Neural cell (in vitro differentiated cells): ENCODE measurements at regions not wholly inside any gene's neighbourhood (a gene's known extent, or its start where the extent isn't known, plus 50 kb on each side); places are given as distances from the start of the nearest gene placed in this dataset.

Source experiments
- H2AFZ ChIP-seq: fragments of 200-600, 300-800 bp; sonication (generic), shearing (Covaris generic); 2 replicates; pipeline ENCODE4 v1.6.0; 2014; ENCODE audit warnings: low read depth, mild to moderate bottlenecking, antibody characterized with exemption, low read length, moderate library complexity
- H3F3A ChIP-seq: fragments of 200-600 bp; shearing (Covaris generic); 2 replicates; pipeline ENCODE4 v1.6.1; 2016; ENCODE audit warnings: mild to moderate bottlenecking, moderate library complexity, mixed read lengths, antibody characterized with exemption, low read length; ENCODE audit not compliant: insufficient read depth, poor library complexity, severe bottlenecking
- H3K27ac ChIP-seq: fragments of 200-600, 300-800 bp; sonication (generic), shearing (Covaris generic); 2 replicates; pipeline ENCODE4 v1.5.1; 2014; ENCODE audit warnings: mild to moderate bottlenecking, low read length, moderate library complexity
- H3K27me3 ChIP-seq: fragments of 300-800, 200-600 bp; sonication (generic), shearing (Covaris generic); 2 replicates; pipeline ENCODE4 v1.6.0; 2014; ENCODE audit warnings: mild to moderate bottlenecking, low read depth, low read length, moderate library complexity; ENCODE audit not compliant: insufficient read depth
- H3K36me3 ChIP-seq: fragments of 300-800, 200-600 bp; sonication (generic), shearing (Covaris generic); 2 replicates; pipeline ENCODE4 v1.5.1; 2014; ENCODE audit warnings: mild to moderate bottlenecking, antibody characterized with exemption, low read length, moderate library complexity; ENCODE audit not compliant: insufficient read depth
- H3K4me2 ChIP-seq: fragments of 300-800, 200-600 bp; sonication (generic), shearing (Covaris generic); 2 replicates; pipeline ENCODE4 v1.6.0; 2014; ENCODE audit warnings: mild to moderate bottlenecking, low read length
- H3K4me3 ChIP-seq: fragments of 300-800, 200-600 bp; sonication (generic), shearing (Covaris generic); 2 replicates; pipeline ENCODE4 v1.5.1; 2014; ENCODE audit warnings: mild to moderate bottlenecking, low read length, moderate library complexity
- H3K79me2 ChIP-seq: fragments of 200-600 bp; shearing (Covaris generic); replicated peaks from 2 replicates; pipeline ENCODE4 v1.6.0; 2014; ENCODE audit warnings: mild to moderate bottlenecking, low read length, moderate library complexity; ENCODE audit not compliant: insufficient read depth
- H3K9ac ChIP-seq: fragments of 300-800, 200-600 bp; sonication (generic), shearing (Covaris generic); 2 replicates; pipeline ENCODE4 v1.6.1; 2016; ENCODE audit warnings: mild to moderate bottlenecking, low read length, mixed read lengths
- H3K9me2 ChIP-seq: fragments of 200-600 bp; shearing (Covaris generic); 2 replicates; pipeline ENCODE4 v1.6.1; 2016; ENCODE audit warnings: mild to moderate bottlenecking, low read length, mixed read lengths; ENCODE audit not compliant: insufficient read depth
- H3K9me3 ChIP-seq: fragments of 200-600, 300-800 bp; sonication (generic), shearing (Covaris generic); 2 replicates; pipeline ENCODE4 v1.6.1; 2016; ENCODE audit warnings: mild to moderate bottlenecking, mixed run types, low read length, moderate library complexity, mixed read lengths
- H4K20me1 ChIP-seq: fragments of 200-600 bp; shearing (Covaris generic); 2 replicates; pipeline ENCODE4 v1.6.1; 2016; ENCODE audit warnings: mild to moderate bottlenecking, mixed run types; ENCODE audit not compliant: insufficient read depth
- CTCF ChIP-seq: fragments of 450-650 bp; IDR thresholded peaks from 2 replicates; pipeline ENCODE4 v1.5.1; 2014; ENCODE audit warnings: antibody characterized with exemption, mild to moderate bottlenecking, moderate library complexity; ENCODE audit not compliant: poor library complexity, severe bottlenecking
- EP300 ChIP-seq: fragments of 450-650 bp; conservative IDR thresholded peaks from 2 replicates; pipeline ENCODE4 v1.6.1; 2014; ENCODE audit warnings: antibody characterized with exemption, mild to moderate bottlenecking, moderate library complexity; ENCODE audit not compliant: poor library complexity, severe bottlenecking
- EZH2 ChIP-seq: fragments of 200-600, 300-800 bp; shearing (Covaris generic), sonication (generic); IDR thresholded peaks from 2 replicates; pipeline ENCODE4 v1.6.1; 2014; ENCODE audit warnings: antibody characterized with exemption, low read length, borderline replicate concordance, mild to moderate bottlenecking; ENCODE audit not compliant: insufficient read depth, poor library complexity, severe bottlenecking
- MXI1 ChIP-seq: fragments of 450-650 bp; conservative IDR thresholded peaks from 2 replicates; pipeline ENCODE4 v1.6.1; 2014; ENCODE audit warnings: antibody characterized with exemption, mild to moderate bottlenecking; ENCODE audit not compliant: poor library complexity, severe bottlenecking
- POLR2AphosphoS5 ChIP-seq: IDR thresholded peaks from 2 replicates; pipeline ENCODE4 v1.6.1; 2012
- RAD21 ChIP-seq: fragments of 450-650 bp; conservative IDR thresholded peaks from 2 replicates; pipeline ENCODE4 v1.6.1; 2014; ENCODE audit warnings: antibody characterized with exemption, mild to moderate bottlenecking, moderate library complexity
- REST ChIP-seq: IDR thresholded peaks from 2 replicates; pipeline ENCODE4 v1.6.1; 2012; ENCODE audit warnings: borderline replicate concordance
- SMC3 ChIP-seq: fragments of 450-650 bp; conservative IDR thresholded peaks from 2 replicates; pipeline ENCODE4 v1.6.1; 2014; ENCODE audit warnings: antibody characterized with exemption, mild to moderate bottlenecking, moderate library complexity; ENCODE audit not compliant: poor library complexity
- TAF1 ChIP-seq: IDR thresholded peaks from 2 replicates; pipeline ENCODE4 v1.6.1; 2012; ENCODE audit warnings: low read depth

GRCh38 chr20:54759589-54759988 is 284.2 kb downstream of the DOK5 start:
- Histone ChIP-seq H3K27ac (no peak overlapping the region), H3K9ac (no peak overlapping the region), H4K20me1 (no peaks in the 10 kb centered on the region), H3K9me2 (no peaks in the 10 kb centered on the region), H3K36me3 (no peaks in the 10 kb centered on the region), H3K4me3 (no peak overlapping the region), H3F3A (no peaks in the 10 kb centered on the region), H3K79me2 (no peaks in the 10 kb centered on the region), H2AFZ (no peak overlapping the region), H3K4me2 (no peak overlapping the region), H3K27me3 (no peaks in the 10 kb centered on the region), H3K9me3 (no peaks in the 10 kb centered on the region)
- TF ChIP-seq POLR2AphosphoS5, result no peak
- no peak for TF ChIP-seq MXI1
- no peak for TF ChIP-seq REST
- no peak for TF ChIP-seq RAD21
- no peak for TF ChIP-seq EP300
- no peak for TF ChIP-seq SMC3
- no peak for TF ChIP-seq CTCF
- no peak for TF ChIP-seq TAF1
- no peak for TF ChIP-seq EZH2

- H3K9ac ChIP-seq, result no peak overlapping the region
- no peak overlapping the region for H2AFZ ChIP-seq
- no peaks in the 10 kb centered on the region for H4K20me1 ChIP-seq
- H3K79me2 ChIP-seq, result no peaks in the 10 kb centered on the region
- TF ChIP-seq MXI1, result no peak
- TF ChIP-seq REST, result no peak
- TF ChIP-seq RAD21, result no peak
- TF ChIP-seq SMC3, result no peak
- no peak for TF ChIP-seq CTCF
- no peak for TF ChIP-seq EP300
- TF ChIP-seq EZH2, result no peak
- TF ChIP-seq POLR2AphosphoS5, result no peak
- TF ChIP-seq TAF1, result no peak
- no peaks in the 10 kb centered on the region for H3K36me3 ChIP-seq
- H3K9me2 ChIP-seq, result no peaks in the 10 kb centered on the region
- H3K9me3 ChIP-seq, result no peaks in the 10 kb centered on the region
- H3K27ac ChIP-seq, result no peak overlapping the region
- no peaks in the 10 kb centered on the region for H3K27me3 ChIP-seq
- H3K4me2 ChIP-seq, result no peak overlapping the region
- H3K4me3 ChIP-seq, result no peak overlapping the region
- no peaks in the 10 kb centered on the region for H3F3A ChIP-seq
These were observed 271.4 kb downstream of the DOK5 start for GRCh38 chr20:54746796-54747195.
